HEK293 (cell line): ENCODE measurements at regions not wholly inside any gene's neighbourhood (a gene's known extent, or its start where the extent isn't known, plus 50 kb on each side); places are given as distances from the start of the nearest gene placed in this dataset.

Experiments used
- CTCF ChIA-PET: fragments of 350-600 bp; formaldehyde crosslinking; extraction: SDS; loops from one replicate; lab custom pipeline; 2021; ENCODE audit warnings: antibody characterized with exemption; lab: Yijun Ruan, JAX
- POLR2A ChIA-PET: fragments of 300-600 bp; formaldehyde crosslinking; extraction: SDS; loops from one replicate; lab custom pipeline; 2020; ENCODE audit warnings: antibody characterized with exemption, inconsistent platforms; lab: Yijun Ruan, JAX
- H3K27ac ChIP-seq: fragments of 200-500 bp; sonication (Bioruptor generic); 2 replicates; pipeline ENCODE4 v1.5.1; 2014; ENCODE audit warnings: low read depth, low read length, control low read depth, inconsistent platforms; ENCODE audit errors: extremely low read depth
- H3K36me3 ChIP-seq, 2 experiments: fragments of 200-500 bp in 1 of 2; sonication (Bioruptor generic) in 1 of 2; 1 replicate in 1 of 2; 2 replicates in 1 of 2; pipeline ENCODE4 v1.5.1; 2014 to 2017; ENCODE audit warnings: inconsistent platforms in 2 of 2, low read length in 2 of 2; ENCODE audit not compliant: control insufficient read depth in 2 of 2, insufficient read depth in 1 of 2
- H3K4me1 ChIP-seq: fragments of 200-500 bp; sonication (Bioruptor generic); 2 replicates; pipeline ENCODE4 v1.5.1; 2014; ENCODE audit warnings: mild to moderate bottlenecking, low read length, inconsistent platforms; ENCODE audit not compliant: control insufficient read depth, insufficient read depth
- H3K4me3 ChIP-seq: 2 replicates; pipeline ENCODE4 v1.5.1; 2011; ENCODE audit warnings: low read depth, mild to moderate bottlenecking, control low read depth, low read length, moderate library complexity
- H3K9me3 ChIP-seq: fragments of 200-500 bp; sonication (Bioruptor generic); 2 replicates; pipeline ENCODE4 v1.5.1; 2014; ENCODE audit warnings: low read depth, low read length, inconsistent platforms; ENCODE audit not compliant: control insufficient read depth, insufficient read depth
- BCL11B ChIP-seq: fragments of 450-650 bp; formaldehyde crosslinking; IDR thresholded peaks from 2 replicates; pipeline ENCODE4 v1.5.1; 2016; ENCODE audit warnings: low read depth, missing biosample characterization, missing genetic modification characterization
- KLF9 ChIP-seq: fragments of 450-650 bp; formaldehyde crosslinking; IDR thresholded peaks from 2 replicates; pipeline ENCODE4 v1.5.1; 2016; ENCODE audit warnings: missing biosample characterization, missing genetic modification characterization, low read depth
- PRDM1 ChIP-seq: fragments of 450-650 bp; formaldehyde crosslinking; IDR thresholded peaks from 2 replicates; pipeline ENCODE4; 2016; ENCODE audit warnings: missing biosample characterization, missing genetic modification characterization
- SP7 ChIP-seq: fragments of 450-650 bp; formaldehyde crosslinking; IDR thresholded peaks from 2 replicates; pipeline ENCODE4 v1.5.1; 2016; ENCODE audit warnings: missing biosample characterization, missing genetic modification characterization
- TCF7L2 ChIP-seq: IDR thresholded peaks from 2 replicates; pipeline ENCODE4 v1.6.1; 2011; ENCODE audit warnings: low read depth, mild to moderate bottlenecking, inconsistent platforms, low read length, moderate library complexity, borderline replicate concordance
- TRIM28 ChIP-seq: IDR thresholded peaks from 2 replicates; pipeline ENCODE4 v1.6.1; 2011; ENCODE audit warnings: low read length, control low read depth, borderline replicate concordance
- ZBTB21 ChIP-seq: fragments of 450-650 bp; formaldehyde crosslinking; IDR thresholded peaks from 2 replicates; pipeline ENCODE4 v1.5.1; 2017; ENCODE audit warnings: missing biosample characterization, missing genetic modification characterization
- ZNF223 ChIP-seq: fragments of 450-650 bp; formaldehyde crosslinking; IDR thresholded peaks from 2 replicates; pipeline ENCODE4 v1.5.1; 2016; ENCODE audit warnings: missing biosample characterization, missing genetic modification characterization
- ZNF37A ChIP-seq: fragments of 450-650 bp; IDR thresholded peaks from 2 replicates; pipeline ENCODE4 v1.5.1; 2018; ENCODE audit warnings: missing biosample characterization, missing genetic modification characterization
- ZNF514 ChIP-seq: fragments of 450-650 bp; formaldehyde crosslinking; IDR thresholded peaks from 2 replicates; pipeline ENCODE4 v1.5.1; 2016; ENCODE audit warnings: missing biosample characterization, missing genetic modification characterization
- ZNF660 ChIP-seq: fragments of 450-650 bp; IDR thresholded peaks from 2 replicates; pipeline ENCODE4 v1.5.1; 2018; ENCODE audit warnings: missing biosample characterization, mild to moderate bottlenecking, missing genetic modification characterization
- ZNF777 ChIP-seq: fragments of 450-650 bp; formaldehyde crosslinking; IDR thresholded peaks from 2 replicates; pipeline ENCODE4 v1.5.1; 2017; ENCODE audit warnings: missing biosample characterization, missing genetic modification characterization, borderline replicate concordance
- ZNF785 ChIP-seq: fragments of 450-650 bp; formaldehyde crosslinking; IDR thresholded peaks from 2 replicates; pipeline ENCODE4 v1.5.1; 2016; ENCODE audit warnings: missing biosample characterization, missing genetic modification characterization
- ZNF791 ChIP-seq: fragments of 450-650 bp; formaldehyde crosslinking; IDR thresholded peaks from 2 replicates; pipeline ENCODE4 v1.5.1; 2016; ENCODE audit warnings: missing biosample characterization, missing genetic modification characterization
- TF ChIP-seq, protein P1 (sequence below): IDR thresholded peaks from 2 replicates; pipeline ENCODE4 v1.6.1; 2011; ENCODE audit warnings: mild to moderate bottlenecking, low read depth, low read length, borderline replicate concordance
- TF ChIP-seq, protein P2 (sequence below): fragments of 450-650 bp; formaldehyde crosslinking; IDR thresholded peaks from 2 replicates; pipeline ENCODE4 v1.5.1; 2016; ENCODE audit warnings: missing biosample characterization, missing genetic modification characterization
- TF ChIP-seq, protein P3 (sequence below): fragments of 450-650 bp; formaldehyde crosslinking; IDR thresholded peaks from 2 replicates; pipeline ENCODE4 v1.5.1; 2017; ENCODE audit warnings: missing biosample characterization, missing genetic modification characterization
- TF ChIP-seq, protein P4 (sequence below): fragments of 450-650 bp; formaldehyde crosslinking; IDR thresholded peaks from 2 replicates; pipeline ENCODE4 v1.5.1; 2016; ENCODE audit warnings: missing biosample characterization, missing genetic modification characterization

DNA sequence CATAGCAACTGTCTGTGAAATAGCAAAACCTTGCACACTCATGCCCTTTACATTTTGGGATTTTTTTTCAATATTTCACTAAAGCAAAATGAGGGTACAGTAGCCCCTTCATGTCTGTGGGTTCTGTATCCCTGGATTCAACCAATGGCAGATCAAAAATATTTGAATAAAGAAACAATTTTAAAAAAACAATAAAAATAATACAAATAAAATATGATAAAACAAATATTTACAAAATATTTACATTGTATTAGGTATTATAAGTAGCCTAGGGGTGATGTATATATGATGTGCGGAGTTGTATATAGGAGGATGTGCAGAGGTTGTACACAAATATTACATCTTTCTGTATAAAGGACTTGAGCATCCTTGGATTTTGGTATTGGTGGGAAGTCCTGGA lies 67.3 kb upstream of the CDH10 start (continued):
- TF ChIP-seq, protein P1, sequence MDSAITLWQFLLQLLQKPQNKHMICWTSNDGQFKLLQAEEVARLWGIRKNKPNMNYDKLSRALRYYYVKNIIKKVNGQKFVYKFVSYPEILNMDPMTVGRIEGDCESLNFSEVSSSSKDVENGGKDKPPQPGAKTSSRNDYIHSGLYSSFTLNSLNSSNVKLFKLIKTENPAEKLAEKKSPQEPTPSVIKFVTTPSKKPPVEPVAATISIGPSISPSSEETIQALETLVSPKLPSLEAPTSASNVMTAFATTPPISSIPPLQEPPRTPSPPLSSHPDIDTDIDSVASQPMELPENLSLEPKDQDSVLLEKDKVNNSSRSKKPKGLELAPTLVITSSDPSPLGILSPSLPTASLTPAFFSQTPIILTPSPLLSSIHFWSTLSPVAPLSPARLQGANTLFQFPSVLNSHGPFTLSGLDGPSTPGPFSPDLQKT, result no peak

DNA sequence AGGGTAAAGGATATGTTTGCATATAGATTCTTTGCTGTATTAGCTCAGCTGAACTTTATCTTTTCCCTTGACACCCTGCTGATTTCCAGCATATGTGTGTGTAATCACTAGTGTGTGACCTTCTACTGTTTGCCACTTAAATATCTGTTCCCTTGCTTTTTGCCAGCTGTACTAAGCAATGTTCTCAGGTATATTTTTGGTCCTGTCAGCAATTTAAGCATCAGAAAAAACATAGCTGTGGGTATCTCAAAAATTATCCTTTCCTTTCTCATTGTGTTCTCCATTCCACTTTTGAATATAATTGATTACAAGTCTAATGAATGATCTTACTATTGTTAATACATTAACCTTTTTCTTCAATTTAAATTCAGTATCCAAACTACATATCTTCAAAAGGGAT lies 59.2 kb upstream of the CDH10 start:
- Histone ChIP-seq H3K27ac (no peak overlapping the region), H3K36me3 (no peaks in the 10 kb centered on the region), H3K9me3 (no peaks in the 10 kb centered on the region), H3K4me3 (no peak overlapping the region), H3K4me1 (no peaks in the 10 kb centered on the region)
- ChIA-PET POLR2A (no interaction called here), CTCF (no interaction called here)
- no peak for TF ChIP-seq ZNF785 (tag by site-specific recombination)
- no peak for TF ChIP-seq SP7 (tag by site-specific recombination)
- no peak for TF ChIP-seq BCL11B (tag by site-specific recombination)
- TF ChIP-seq, protein P2, sequence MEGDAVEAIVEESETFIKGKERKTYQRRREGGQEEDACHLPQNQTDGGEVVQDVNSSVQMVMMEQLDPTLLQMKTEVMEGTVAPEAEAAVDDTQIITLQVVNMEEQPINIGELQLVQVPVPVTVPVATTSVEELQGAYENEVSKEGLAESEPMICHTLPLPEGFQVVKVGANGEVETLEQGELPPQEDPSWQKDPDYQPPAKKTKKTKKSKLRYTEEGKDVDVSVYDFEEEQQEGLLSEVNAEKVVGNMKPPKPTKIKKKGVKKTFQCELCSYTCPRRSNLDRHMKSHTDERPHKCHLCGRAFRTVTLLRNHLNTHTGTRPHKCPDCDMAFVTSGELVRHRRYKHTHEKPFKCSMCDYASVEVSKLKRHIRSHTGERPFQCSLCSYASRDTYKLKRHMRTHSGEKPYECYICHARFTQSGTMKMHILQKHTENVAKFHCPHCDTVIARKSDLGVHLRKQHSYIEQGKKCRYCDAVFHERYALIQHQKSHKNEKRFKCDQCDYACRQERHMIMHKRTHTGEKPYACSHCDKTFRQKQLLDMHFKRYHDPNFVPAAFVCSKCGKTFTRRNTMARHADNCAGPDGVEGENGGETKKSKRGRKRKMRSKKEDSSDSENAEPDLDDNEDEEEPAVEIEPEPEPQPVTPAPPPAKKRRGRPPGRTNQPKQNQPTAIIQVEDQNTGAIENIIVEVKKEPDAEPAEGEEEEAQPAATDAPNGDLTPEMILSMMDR, result no peak
- no peak for TF ChIP-seq ZNF791 (tag by site-specific recombination)
- TF ChIP-seq, protein P3, sequence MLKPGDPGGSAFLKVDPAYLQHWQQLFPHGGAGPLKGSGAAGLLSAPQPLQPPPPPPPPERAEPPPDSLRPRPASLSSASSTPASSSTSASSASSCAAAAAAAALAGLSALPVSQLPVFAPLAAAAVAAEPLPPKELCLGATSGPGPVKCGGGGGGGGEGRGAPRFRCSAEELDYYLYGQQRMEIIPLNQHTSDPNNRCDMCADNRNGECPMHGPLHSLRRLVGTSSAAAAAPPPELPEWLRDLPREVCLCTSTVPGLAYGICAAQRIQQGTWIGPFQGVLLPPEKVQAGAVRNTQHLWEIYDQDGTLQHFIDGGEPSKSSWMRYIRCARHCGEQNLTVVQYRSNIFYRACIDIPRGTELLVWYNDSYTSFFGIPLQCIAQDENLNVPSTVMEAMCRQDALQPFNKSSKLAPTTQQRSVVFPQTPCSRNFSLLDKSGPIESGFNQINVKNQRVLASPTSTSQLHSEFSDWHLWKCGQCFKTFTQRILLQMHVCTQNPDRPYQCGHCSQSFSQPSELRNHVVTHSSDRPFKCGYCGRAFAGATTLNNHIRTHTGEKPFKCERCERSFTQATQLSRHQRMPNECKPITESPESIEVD, result no peak
- TF ChIP-seq TRIM28, result no peak
- TF ChIP-seq PRDM1, result no peak
- no peak for TF ChIP-seq ZNF514
- TF ChIP-seq, protein P4, sequence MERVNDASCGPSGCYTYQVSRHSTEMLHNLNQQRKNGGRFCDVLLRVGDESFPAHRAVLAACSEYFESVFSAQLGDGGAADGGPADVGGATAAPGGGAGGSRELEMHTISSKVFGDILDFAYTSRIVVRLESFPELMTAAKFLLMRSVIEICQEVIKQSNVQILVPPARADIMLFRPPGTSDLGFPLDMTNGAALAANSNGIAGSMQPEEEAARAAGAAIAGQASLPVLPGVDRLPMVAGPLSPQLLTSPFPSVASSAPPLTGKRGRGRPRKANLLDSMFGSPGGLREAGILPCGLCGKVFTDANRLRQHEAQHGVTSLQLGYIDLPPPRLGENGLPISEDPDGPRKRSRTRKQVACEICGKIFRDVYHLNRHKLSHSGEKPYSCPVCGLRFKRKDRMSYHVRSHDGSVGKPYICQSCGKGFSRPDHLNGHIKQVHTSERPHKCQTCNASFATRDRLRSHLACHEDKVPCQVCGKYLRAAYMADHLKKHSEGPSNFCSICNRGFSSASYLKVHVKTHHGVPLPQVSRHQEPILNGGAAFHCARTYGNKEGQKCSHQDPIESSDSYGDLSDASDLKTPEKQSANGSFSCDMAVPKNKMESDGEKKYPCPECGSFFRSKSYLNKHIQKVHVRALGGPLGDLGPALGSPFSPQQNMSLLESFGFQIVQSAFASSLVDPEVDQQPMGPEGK (tag by site-specific recombination), result no peak
- no peak for TF ChIP-seq KLF9 (tag by site-specific recombination)
- no peak for TF ChIP-seq TCF7L2
- no peak for TF ChIP-seq ZNF223 (tag by site-specific recombination)
- TF ChIP-seq ZNF37A (tag by site-specific recombination), result no peak
- TF ChIP-seq ZBTB21 (tag by site-specific recombination), result no peak
- TF ChIP-seq ZNF777, result no peak
- TF ChIP-seq ZNF660 (tag by site-specific recombination), result no peak
